ENCODE measurements at regions not wholly inside any gene's neighbourhood (a gene's known extent, or its start where the extent isn't known, plus 50 kb on each side); places are given as distances from the start of the nearest gene placed in this dataset.

- TF ChIP-seq ZNF513 (tag by site-specific recombination; IDR thresholded peaks at IDR 0.05) (no peak), ZNF2 (tag by site-specific recombination; IDR thresholded peaks at IDR 0.05) (no peak), ZNF133 (tag by site-specific recombination; IDR thresholded peaks at IDR 0.05) (no peak), ZNF302 (tag by site-specific recombination; IDR thresholded peaks at IDR 0.05; ENCODE audit: low read depth) (no peak)
Measured at GRCh38 chr2:204160989-204161388, 224.4 kb downstream of the ICOS start.

GRCh38 chr2:204161886-204162285 is 225.3 kb downstream of the ICOS start:
- Histone ChIP-seq H3K9me3 (ENCODE audit: control insufficient read depth, insufficient read depth, low read depth, low read length) (no peaks in the 10 kb centered on the region), H3K4me1 (ENCODE audit: control insufficient read depth, insufficient read depth, low read length) (no peaks in the 10 kb centered on the region), H3K27ac (ENCODE audit: extremely low read depth, low read depth, low read length) (no peak overlapping the region), H3K4me3 (ENCODE audit: low read depth, low read length) (no peak overlapping the region), H3K36me3 (ENCODE audit: control insufficient read depth in 2 of 2, insufficient read depth in 1 of 2, low read length in 2 of 2) (no peaks in the 10 kb centered on the region)
- ChIA-PET CTCF (interaction anchor here (0.5 to 3.8 kb wide), 5 partner anchors 14 to 1602 kb away, joined by 3 to 10 read pairs (median 5); no protein-coding TSS in a partner anchor), POLR2A (no interaction called here)
- no peak for TF ChIP-seq PRDM6 (tag by site-specific recombination; IDR thresholded peaks at IDR 0.05)
- no peak for TF ChIP-seq KLF16 (tag by site-specific recombination; IDR thresholded peaks at IDR 0.05)

More at GRCh38 chr2:204160989-204161388, 224.4 kb downstream of the ICOS start:
- H3K4me1 ChIP-seq (ENCODE audit: control insufficient read depth, insufficient read depth, low read length) = no peaks in the 10 kb centered on the region
- no peaks in the 10 kb centered on the region for H3K36me3 ChIP-seq (ENCODE audit: control insufficient read depth in 2 of 2, insufficient read depth in 1 of 2, low read length in 2 of 2)
- H3K4me3 ChIP-seq (ENCODE audit: low read depth, low read length) = no peak overlapping the region
- ChIA-PET POLR2A (no interaction called here), CTCF (interaction anchor here (3.8 kb wide), 1 partner anchor 17 kb away, joined by 10 read pairs; no protein-coding TSS in a partner anchor)
- H3K27ac ChIP-seq (ENCODE audit: extremely low read depth, low read depth, low read length) = no peak overlapping the region
- no peaks in the 10 kb centered on the region for H3K9me3 ChIP-seq (ENCODE audit: control insufficient read depth, insufficient read depth, low read depth, low read length)

- ChIA-PET POLR2A (no interaction called here), CTCF (interaction anchor here (4.7 kb wide), 1 partner anchor 11 kb away, joined by 25 read pairs; no protein-coding TSS in a partner anchor)
- TF ChIP-seq PRDM4 (tag by site-specific recombination; IDR thresholded peaks at IDR 0.05) (no peak), PRDM2 (tag by site-specific recombination; IDR thresholded peaks at IDR 0.05; ENCODE audit: borderline replicate concordance) (no peak), EGR2 (tag by site-specific recombination; IDR thresholded peaks at IDR 0.05; ENCODE audit: low read depth) (no peak), ZNF174 (tag by site-specific recombination; IDR thresholded peaks at IDR 0.05) (no peak), ZNF433 (tag by site-specific recombination; IDR thresholded peaks at IDR 0.05; ENCODE audit: low read depth) (no peak), HOXC10 (CRISPR knock-in tag; IDR thresholded peaks at IDR 0.05) (no peak), ZNF785 (tag by site-specific recombination; IDR thresholded peaks at IDR 0.05) (no peak), ZNF148 (tag by site-specific recombination; IDR thresholded peaks at IDR 0.05; ENCODE audit: borderline replicate concordance) (no peak), ZNF544 (tag by site-specific recombination; IDR thresholded peaks at IDR 0.05) (no peak), ZBTB17 (tag by site-specific recombination; IDR thresholded peaks at IDR 0.05) (no peak), ZNF155 (tag by site-specific recombination; IDR thresholded peaks at IDR 0.05) (no peak), ZNF184 (tag by site-specific recombination; IDR thresholded peaks at IDR 0.05) (no peak)
Measured at GRCh38 chr2:204166961-204167360, 230.4 kb downstream of the ICOS start.

More at GRCh38 chr2:204166961-204167360, 230.4 kb downstream of the ICOS start:
- Histone ChIP-seq H3K4me1 (ENCODE audit: control insufficient read depth, insufficient read depth, low read length) (no peaks in the 10 kb centered on the region), H3K9me3 (ENCODE audit: control insufficient read depth, insufficient read depth, low read depth, low read length) (no peaks in the 10 kb centered on the region), H3K27ac (ENCODE audit: extremely low read depth, low read depth, low read length) (no peak overlapping the region), H3K36me3 (ENCODE audit: control insufficient read depth in 2 of 2, insufficient read depth in 1 of 2, low read length in 2 of 2) (no peaks in the 10 kb centered on the region), H3K4me3 (ENCODE audit: low read depth, low read length) (no peak overlapping the region)

Measured in HEK293 (cell line).